OCI-LY7 (cell line): ENCODE measurements at regions not wholly inside any gene's neighbourhood (a gene's known extent, or its start where the extent isn't known, plus 50 kb on each side); places are given as distances from the start of the nearest gene placed in this dataset.

Source experiments
- EZH2phosphoT487 ChIP-seq: fragments of 200-600 bp; sonication (generic); IDR thresholded peaks from 2 replicates; pipeline ENCODE4 v1.6.1; 2018; ENCODE audit warnings: low read depth, borderline replicate concordance, mild to moderate bottlenecking, mixed run types, antibody characterized with exemption, low read length, moderate library complexity, mixed read lengths
- TF ChIP-seq, protein P1 (sequence below): fragments of 200-600 bp; sonication (generic); conservative IDR thresholded peaks from 2 replicates; pipeline ENCODE4 v1.5.1; 2014; ENCODE audit warnings: mild to moderate bottlenecking, antibody characterized with exemption, low read length, moderate library complexity, mixed read lengths

DNA sequence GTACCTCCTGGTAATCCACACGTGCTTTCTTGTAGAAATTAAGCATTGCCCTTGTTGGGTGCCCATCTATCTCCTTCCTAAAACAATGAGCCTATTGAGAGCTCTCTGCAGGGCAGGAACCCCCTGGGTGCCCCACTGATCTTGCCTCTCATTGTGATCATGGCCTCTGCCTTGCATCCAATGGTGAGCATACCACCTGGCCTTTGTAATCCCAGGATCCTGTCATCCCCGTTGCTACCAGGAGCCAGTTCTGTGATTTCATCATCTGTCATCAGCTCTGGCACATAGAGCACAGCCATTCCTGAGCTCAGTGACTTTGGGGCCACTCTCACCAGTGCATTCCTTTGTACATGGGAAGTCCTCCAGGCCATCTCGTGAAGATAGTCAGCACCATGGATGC lies 381.0 kb upstream of the ID2 start:
- TF ChIP-seq, protein P1, sequence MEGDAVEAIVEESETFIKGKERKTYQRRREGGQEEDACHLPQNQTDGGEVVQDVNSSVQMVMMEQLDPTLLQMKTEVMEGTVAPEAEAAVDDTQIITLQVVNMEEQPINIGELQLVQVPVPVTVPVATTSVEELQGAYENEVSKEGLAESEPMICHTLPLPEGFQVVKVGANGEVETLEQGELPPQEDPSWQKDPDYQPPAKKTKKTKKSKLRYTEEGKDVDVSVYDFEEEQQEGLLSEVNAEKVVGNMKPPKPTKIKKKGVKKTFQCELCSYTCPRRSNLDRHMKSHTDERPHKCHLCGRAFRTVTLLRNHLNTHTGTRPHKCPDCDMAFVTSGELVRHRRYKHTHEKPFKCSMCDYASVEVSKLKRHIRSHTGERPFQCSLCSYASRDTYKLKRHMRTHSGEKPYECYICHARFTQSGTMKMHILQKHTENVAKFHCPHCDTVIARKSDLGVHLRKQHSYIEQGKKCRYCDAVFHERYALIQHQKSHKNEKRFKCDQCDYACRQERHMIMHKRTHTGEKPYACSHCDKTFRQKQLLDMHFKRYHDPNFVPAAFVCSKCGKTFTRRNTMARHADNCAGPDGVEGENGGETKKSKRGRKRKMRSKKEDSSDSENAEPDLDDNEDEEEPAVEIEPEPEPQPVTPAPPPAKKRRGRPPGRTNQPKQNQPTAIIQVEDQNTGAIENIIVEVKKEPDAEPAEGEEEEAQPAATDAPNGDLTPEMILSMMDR = no peak
- no peak for TF ChIP-seq EZH2phosphoT487
